HepG2 (cell line): ENCODE measurements at regions not wholly inside any gene's neighbourhood (a gene's known extent, or its start where the extent isn't known, plus 50 kb on each side); places are given as distances from the start of the nearest gene placed in this dataset.
A peak's percentile ranks its signal among the peaks of the same experiment; 100 is the strongest.

Experiments
- FOSL2 ChIP-seq: sonication (generic); formaldehyde crosslinking; IDR thresholded peaks from 2 replicates; pipeline ENCODE4 v1.4.0; 2020; ENCODE audit warnings: missing genetic modification reagents
- HMGA1 ChIP-seq: sonication (generic); formaldehyde crosslinking; conservative IDR thresholded peaks from 2 replicates; pipeline ENCODE4 v1.4.0; 2020; ENCODE audit warnings: missing genetic modification reagents
- IRF2 ChIP-seq: IDR thresholded peaks from 2 replicates; pipeline ENCODE4 v1.6.1; 2018; ENCODE audit warnings: missing genetic modification reagents, missing compliant biosample characterization
- KAT2B ChIP-seq: fragments of 150-350 bp; IDR thresholded peaks from 2 replicates; pipeline ENCODE4 v1.6.1; 2014; ENCODE audit warnings: low read depth, low read length, borderline replicate concordance
- KDM6A ChIP-seq: IDR thresholded peaks from 2 replicates; pipeline ENCODE4 v1.6.1; 2016; ENCODE audit warnings: low read depth
- KLF6 ChIP-seq: IDR thresholded peaks from 2 replicates; pipeline ENCODE4 v1.8.0; 2016; ENCODE audit warnings: missing biosample characterization, missing genetic modification reagents
- NKX3-1 ChIP-seq: sonication (generic); formaldehyde crosslinking; IDR thresholded peaks from 2 replicates; pipeline ENCODE4 v1.5.0; 2020; ENCODE audit warnings: missing genetic modification reagents
- NR0B2 ChIP-seq: sonication (generic); formaldehyde crosslinking; IDR thresholded peaks from 2 replicates; pipeline ENCODE4 v1.4.0; 2020; ENCODE audit warnings: mild to moderate bottlenecking, missing genetic modification reagents
- RXRA ChIP-seq: sonication (generic); formaldehyde crosslinking; IDR thresholded peaks from 2 replicates; pipeline ENCODE4 v1.5.1; 2020; ENCODE audit warnings: missing genetic modification reagents
- SAFB2 ChIP-seq: sonication (generic); formaldehyde crosslinking; IDR thresholded peaks from 2 replicates; pipeline ENCODE4 v1.5.1; 2020; ENCODE audit warnings: missing genetic modification reagents, low read depth, mild to moderate bottlenecking, borderline replicate concordance
- SIN3A ChIP-seq: IDR thresholded peaks from 2 replicates; pipeline ENCODE4 v1.6.1; 2011; ENCODE audit warnings: low read depth, mild to moderate bottlenecking, control low read depth, low read length, borderline replicate concordance
- SMC3 ChIP-seq: IDR thresholded peaks from 2 replicates; pipeline ENCODE4 v1.6.1; 2011; ENCODE audit warnings: low read length, improper control_type of control experiment
- ZEB1 ChIP-seq: IDR thresholded peaks from 2 replicates; pipeline ENCODE4 v1.6.1; 2012; ENCODE audit warnings: mild to moderate bottlenecking, low read depth, inconsistent platforms; ENCODE audit not compliant: insufficient replicate concordance
- ZNF17 ChIP-seq: sonication (generic); formaldehyde crosslinking; IDR thresholded peaks from 2 replicates; pipeline ENCODE4 v1.5.0; 2020; ENCODE audit warnings: mild to moderate bottlenecking, missing genetic modification reagents
- ZNF407 ChIP-seq: sonication (generic); formaldehyde crosslinking; IDR thresholded peaks from one replicate; pipeline ENCODE4 v1.5.1; 2020; ENCODE audit warnings: mild to moderate bottlenecking, missing genetic modification reagents; ENCODE audit errors: not compliant biosample characterization
- ZNF496 ChIP-seq: sonication (generic); formaldehyde crosslinking; IDR thresholded peaks from 2 replicates; pipeline ENCODE4 v1.8.1; 2023; ENCODE audit warnings: mild to moderate bottlenecking, moderate library complexity, missing genetic modification reagents; ENCODE audit not compliant: insufficient replicate concordance
- ZNF687 ChIP-seq: sonication (generic); formaldehyde crosslinking; IDR thresholded peaks from 2 replicates; pipeline ENCODE4 v1.5.1; 2020; ENCODE audit warnings: mild to moderate bottlenecking, missing genetic modification reagents, moderate library complexity
- ZNF781 ChIP-seq: sonication (generic); formaldehyde crosslinking; IDR thresholded peaks from 2 replicates; pipeline ENCODE4 v1.5.1; 2020; ENCODE audit warnings: borderline replicate concordance, mild to moderate bottlenecking, missing genetic modification reagents; ENCODE audit errors: not compliant biosample characterization

- TF ChIP-seq ZNF407, result no peak
- TF ChIP-seq RXRA (CRISPR knock-in tag), result no peak; the same call in 1 of the 2 replicates
- TF ChIP-seq ZNF17, result no peak
- TF ChIP-seq ZNF781 (CRISPR knock-in tag), result no peak
- TF ChIP-seq NKX3-1, result peak; percentile 62; the same call in 1 of the 2 replicates
- no peak; the same call in 1 of the 2 replicates for TF ChIP-seq SAFB2 (CRISPR knock-in tag)
- no peak for TF ChIP-seq NR0B2
- TF ChIP-seq KLF6 (CRISPR knock-in tag), result no peak
- TF ChIP-seq KAT2B, result no peak
- TF ChIP-seq FOSL2 (CRISPR knock-in tag), result peak; percentile 60
- peak; percentile 42 for TF ChIP-seq ZEB1
- TF ChIP-seq ZNF496 (CRISPR knock-in tag), result no peak
- no peak for TF ChIP-seq HMGA1 (CRISPR knock-in tag)
- no peak for TF ChIP-seq SMC3
- TF ChIP-seq SIN3A, result 0 out of 2 replicates have a peak, but pooled peaks have one; percentile 30
- TF ChIP-seq ZNF687 (CRISPR knock-in tag), result no peak
- TF ChIP-seq KDM6A (CRISPR knock-in tag), result peak; percentile 73
- TF ChIP-seq IRF2, result peak; percentile 70; the same call in 1 of the 2 replicates
Measured at GRCh38 chr6:108763931-108764579, 84.2 kb upstream of the ARMC2 start (continued).
